ENCODE measurements at regions not wholly inside any gene's neighbourhood (a gene's known extent, or its start where the extent isn't known, plus 50 kb on each side); places are given as distances from the start of the nearest gene placed in this dataset.

- no peak for DNase-seq (ENCODE audit: low spot score)
Measured at GRCh38 chr5:107325866-107326265, 344.9 kb downstream of the EFNA5 start.

- no peak for DNase-seq (ENCODE audit: low spot score)
Measured at GRCh38 chr5:107324809-107325208, 345.9 kb downstream of the EFNA5 start.

GRCh38 chr5:107324071-107324470 lies 346.7 kb downstream of the EFNA5 start:
- DNase-seq (ENCODE audit: low spot score), result no peak

GRCh38 chr5:107323536-107323935 lies 347.2 kb downstream of the EFNA5 start:
- no peak for DNase-seq (ENCODE audit: low spot score)

GRCh38 chr5:107322936-107323335 lies 347.8 kb downstream of the EFNA5 start:
- DNase-seq (ENCODE audit: low spot score), result no peak

- DNase-seq (ENCODE audit: low spot score), result no peak
Measured at GRCh38 chr5:107321906-107322305, 348.8 kb downstream of the EFNA5 start.

- DNase-seq (ENCODE audit: low spot score), result no peak
Measured at GRCh38 chr5:107320846-107321245, 349.9 kb downstream of the EFNA5 start.

- no peak for DNase-seq (ENCODE audit: low spot score)
Measured at GRCh38 chr5:107320376-107320775, 350.4 kb downstream of the EFNA5 start.

- no peak for DNase-seq (ENCODE audit: low spot score)
Measured at GRCh38 chr5:107319901-107320300, 350.8 kb downstream of the EFNA5 start.

GRCh38 chr5:107314330-107314729 lies 356.4 kb downstream of the EFNA5 start:
- no peak for DNase-seq (ENCODE audit: low spot score)

- no peak for DNase-seq (ENCODE audit: low spot score)
Measured at GRCh38 chr5:107313921-107314320, 356.8 kb downstream of the EFNA5 start.

GRCh38 chr5:107313098-107313497 lies 357.6 kb downstream of the EFNA5 start:
- DNase-seq (ENCODE audit: low spot score), result no peak

- no peak for DNase-seq (ENCODE audit: low spot score)
Measured at GRCh38 chr5:107310181-107310580, 360.6 kb downstream of the EFNA5 start.

- DNase-seq (ENCODE audit: low spot score), result no peak
Measured at GRCh38 chr5:107306594-107306993, 364.1 kb downstream of the EFNA5 start.

GRCh38 chr5:107306002-107306401 lies 364.7 kb downstream of the EFNA5 start:
- no peak for DNase-seq (ENCODE audit: low spot score)

GRCh38 chr5:107304684-107305083 lies 366.1 kb downstream of the EFNA5 start:
- no peak for DNase-seq (ENCODE audit: low spot score)

GRCh38 chr5:107303171-107303968 lies 367.4 kb downstream of the EFNA5 start:
- DNase-seq (ENCODE audit: low spot score), result no peak

GRCh38 chr5:107302441-107302840 lies 368.3 kb downstream of the EFNA5 start:
- DNase-seq (ENCODE audit: low spot score), result no peak

- DNase-seq (ENCODE audit: low spot score), result no peak
Measured at GRCh38 chr5:107301999-107302398, 368.7 kb downstream of the EFNA5 start.

GRCh38 chr5:107300721-107301327 lies 369.9 kb downstream of the EFNA5 start:
- no peak for DNase-seq (ENCODE audit: low spot score)

GRCh38 chr5:107296572-107296971 lies 374.2 kb downstream of the EFNA5 start:
- no peak for DNase-seq (ENCODE audit: low spot score)

- no peak for DNase-seq (ENCODE audit: low spot score)
Measured at GRCh38 chr5:107295914-107296313, 374.8 kb downstream of the EFNA5 start.

- DNase-seq (ENCODE audit: low spot score), result no peak
Measured at GRCh38 chr5:107294669-107295068, 376.1 kb downstream of the EFNA5 start.

- DNase-seq (ENCODE audit: low spot score), result no peak
Measured at GRCh38 chr5:107294211-107294550, 376.6 kb downstream of the EFNA5 start.
